ENCODE measurements at regions not wholly inside any gene's neighbourhood (a gene's known extent, or its start where the extent isn't known, plus 50 kb on each side); places are given as distances from the start of the nearest gene placed in this dataset.

GRCh38 chr1:82094136-82094535, 293.4 kb downstream of the ADGRL2 start:
- TF ChIP-seq, protein P1, sequence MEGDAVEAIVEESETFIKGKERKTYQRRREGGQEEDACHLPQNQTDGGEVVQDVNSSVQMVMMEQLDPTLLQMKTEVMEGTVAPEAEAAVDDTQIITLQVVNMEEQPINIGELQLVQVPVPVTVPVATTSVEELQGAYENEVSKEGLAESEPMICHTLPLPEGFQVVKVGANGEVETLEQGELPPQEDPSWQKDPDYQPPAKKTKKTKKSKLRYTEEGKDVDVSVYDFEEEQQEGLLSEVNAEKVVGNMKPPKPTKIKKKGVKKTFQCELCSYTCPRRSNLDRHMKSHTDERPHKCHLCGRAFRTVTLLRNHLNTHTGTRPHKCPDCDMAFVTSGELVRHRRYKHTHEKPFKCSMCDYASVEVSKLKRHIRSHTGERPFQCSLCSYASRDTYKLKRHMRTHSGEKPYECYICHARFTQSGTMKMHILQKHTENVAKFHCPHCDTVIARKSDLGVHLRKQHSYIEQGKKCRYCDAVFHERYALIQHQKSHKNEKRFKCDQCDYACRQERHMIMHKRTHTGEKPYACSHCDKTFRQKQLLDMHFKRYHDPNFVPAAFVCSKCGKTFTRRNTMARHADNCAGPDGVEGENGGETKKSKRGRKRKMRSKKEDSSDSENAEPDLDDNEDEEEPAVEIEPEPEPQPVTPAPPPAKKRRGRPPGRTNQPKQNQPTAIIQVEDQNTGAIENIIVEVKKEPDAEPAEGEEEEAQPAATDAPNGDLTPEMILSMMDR (IDR thresholded peaks at IDR 0.05) = no peak
- no peak for TF ChIP-seq POLR2A (IDR thresholded peaks at IDR 0.05)

Measured in right lobe of liver (tissue), 4 donors.